ENCODE measurements at regions not wholly inside any gene's neighbourhood (a gene's known extent, or its start where the extent isn't known, plus 50 kb on each side); places are given as distances from the start of the nearest gene placed in this dataset.

GRCh38 chrX:45274576-45274975 is 73.9 kb upstream of the DIPK2B start:
- H3K4me1 ChIP-seq (replicated peaks in 1 of 2; ENCODE audit: control insufficient read depth in 2 of 2, insufficient read depth in 2 of 2, low read length in 2 of 2), result no peaks in the 10 kb centered on the region
- intact Hi-C loops (cut with micrococcal nuclease) (no loop called here), in situ Hi-C loops (cut with MboI) (no loop called here)
- H2AFZ ChIP-seq (ENCODE audit: low read depth, low read length), result no peak overlapping the region
- no peak overlapping the region for H3K27ac ChIP-seq (ENCODE audit: extremely low read depth, low read depth, low read length)
- BruUV-seq (replicated peaks), result no TSS peak
- ChIA-PET CTCF (ENCODE audit: low intra/inter-chr PET ratio) (no interaction called here), POLR2A (no interaction called here)
- no peak overlapping the region for H3K4me3 ChIP-seq
- 0 out of 5 replicates have a peak, but pooled peaks cover 0 to 2% of the 10 kb centered on the region in 2 experiments for H3K27me3 ChIP-seq (ENCODE audit: control insufficient read depth in 2 of 2, insufficient read depth in 2 of 2, low read length in 2 of 2)
- WGBS (ENCODE audit: insufficient coverage, low coverage, missing lambda C conversion rate), result 8% methylated on average over 1 of the region's 1 CpG
- no peak overlapping the region for H3K9ac ChIP-seq (ENCODE audit: insufficient read depth in 1 of 2, low read depth in 2 of 2, low read length in 2 of 2)
- no peaks in the 10 kb centered on the region for H3K79me2 ChIP-seq (ENCODE audit: control insufficient read depth, insufficient read depth, low read length)
- H3K36me3 ChIP-seq (ENCODE audit: control insufficient read depth, insufficient read depth, low read length), result no peaks in the 10 kb centered on the region
- TF ChIP-seq ZNF124 (CRISPR knock-in tag; IDR thresholded peaks at IDR 0.05) (no peak), PRDM10 (IDR thresholded peaks at IDR 0.05; ENCODE audit: partially characterized antibody) (no peak), KDM1A (IDR thresholded peaks at IDR 0.05) (no peak), MCM2 (IDR thresholded peaks at IDR 0.05; ENCODE audit: low read depth) (no peak), NKRF (IDR thresholded peaks at IDR 0.05; ENCODE audit: borderline replicate concordance) (no peak)
- DNase-seq (ENCODE audit: extremely low read depth in 1 of 4, low spot score in 3 of 4), result no peak
- no peaks in the 10 kb centered on the region for H3K9me1 ChIP-seq (ENCODE audit: control insufficient read depth, insufficient read depth, low read length)
- no peak for ATAC-seq
- H4K20me1 ChIP-seq (replicated peaks; ENCODE audit: control insufficient read depth, insufficient read depth, low read length), result no peaks in the 10 kb centered on the region
- no peak for FAIRE-seq
- no peak overlapping the region for H3K4me2 ChIP-seq (ENCODE audit: insufficient read depth, low read length)
- H3K9me3 ChIP-seq (replicated peaks; ENCODE audit: control insufficient read depth, insufficient read depth, low read depth, low read length), result no peaks in the 10 kb centered on the region
